HG02852 (cell line): ENCODE measurements at regions not wholly inside any gene's neighbourhood (a gene's known extent, or its start where the extent isn't known, plus 50 kb on each side); places are given as distances from the start of the nearest gene placed in this dataset.
A peak's percentile ranks its signal among the peaks of the same experiment; 100 is the strongest.

Source experiments
- ATAC-seq: cut with Tn5 transposase; IDR thresholded peaks from one replicate; pipeline ENCODE4 v1.9.1; 2021; ENCODE audit warnings: mild to moderate bottlenecking, moderate library complexity; ENCODE audit not compliant: unreplicated experiment

- peak; percentile 64 for ATAC-seq
Measured at GRCh38 chr5:124796495-124796894, 50.1 kb upstream of the ZNF608 start.

GRCh38 chr5:124797665-124798087 lies 51.2 kb upstream of the ZNF608 start:
- no peak for ATAC-seq

GRCh38 chr5:124798890-124799289 lies 52.5 kb upstream of the ZNF608 start:
- no peak for ATAC-seq

- no peak for ATAC-seq
Measured at GRCh38 chr5:124801551-124801950, 55.1 kb upstream of the ZNF608 start.

GRCh38 chr5:124803617-124804323 lies 57.3 kb upstream of the ZNF608 start:
- ATAC-seq = no peak

GRCh38 chr5:124806026-124806372 lies 59.6 kb upstream of the ZNF608 start:
- ATAC-seq = no peak

GRCh38 chr5:124806373-124807077 lies 60.1 kb upstream of the ZNF608 start:
- no peak for ATAC-seq

GRCh38 chr5:124808842-124809268 lies 62.4 kb upstream of the ZNF608 start:
- no peak for ATAC-seq

GRCh38 chr5:124810396-124811006 lies 64.1 kb upstream of the ZNF608 start:
- no peak for ATAC-seq

- ATAC-seq = no peak
Measured at GRCh38 chr5:124812771-124813358, 66.4 kb upstream of the ZNF608 start.

- no peak for ATAC-seq
Measured at GRCh38 chr5:124816381-124816780, 69.9 kb upstream of the ZNF608 start.

GRCh38 chr5:124819201-124819600 lies 72.8 kb upstream of the ZNF608 start:
- ATAC-seq = no peak

GRCh38 chr5:124822647-124823046 lies 76.2 kb upstream of the ZNF608 start:
- no peak for ATAC-seq

- no peak for ATAC-seq
Measured at GRCh38 chr5:124823380-124823779, 76.9 kb upstream of the ZNF608 start.

- no peak for ATAC-seq
Measured at GRCh38 chr5:124824637-124825158, 78.3 kb upstream of the ZNF608 start.

- ATAC-seq = peak; percentile 82
Measured at GRCh38 chr5:124825250-124825982, 79.0 kb upstream of the ZNF608 start.

- no peak for ATAC-seq
Measured at GRCh38 chr5:124825983-124826337, 79.5 kb upstream of the ZNF608 start.

- ATAC-seq = no peak
Measured at GRCh38 chr5:124828731-124829234, 82.3 kb upstream of the ZNF608 start.

GRCh38 chr5:124831687-124832240 lies 85.3 kb upstream of the ZNF608 start:
- no peak for ATAC-seq

- no peak for ATAC-seq
Measured at GRCh38 chr5:124832510-124832909, 86.1 kb upstream of the ZNF608 start.
